Esophagus squamous epithelium (tissue), 5 donors: ENCODE measurements at regions not wholly inside any gene's neighbourhood (a gene's known extent, or its start where the extent isn't known, plus 50 kb on each side); places are given as distances from the start of the nearest gene placed in this dataset.

Experiments used
- DNase-seq: peaks from one replicate; lab custom pipeline; 2025; lab: John Stamatoyannopoulos, UW
- H3K27ac ChIP-seq, 4 donors: fragments of 200-600 bp; sonication (generic); one replicate each; pipeline ENCODE4 v1.5.1; 2016 to 2019; ENCODE audit warnings: mild to moderate bottlenecking in 1 of 4
- H3K27me3 ChIP-seq, 4 donors: fragments of 200-600 bp; sonication (generic); 1 replicate in 3 of 4; 2 replicates in 1 of 4; pipeline versions ENCODE4 v1.5.1 to v1.6.0; 2017 to 2021; ENCODE audit warnings: antibody characterized with exemption in 1 of 4
- H3K36me3 ChIP-seq, 3 donors: fragments of 200-600 bp; sonication (generic); one replicate each; pipeline ENCODE4 v1.5.1; 2016 to 2019
- H3K4me1 ChIP-seq, 3 donors: fragments of 200-600 bp; sonication (generic); one replicate each; pipeline ENCODE4 v1.5.1; 2017 to 2019
- H3K4me3 ChIP-seq, 4 donors: fragments of 200-600 bp; sonication (generic); 1 replicate in 3 of 4; 2 replicates in 1 of 4; pipeline ENCODE4 v1.5.1; 2016 to 2019; ENCODE audit warnings: mild to moderate bottlenecking in 2 of 4, moderate library complexity in 1 of 4
- H3K9me3 ChIP-seq, 3 donors: fragments of 200-600 bp; sonication (generic); one replicate each; pipeline ENCODE4 v1.5.1; 2016 to 2019
- POLR2A ChIP-seq, 4 donors: fragments of 450-650 bp; IDR thresholded peaks; one replicate each; pipeline ENCODE4 v1.6.1; 2017; ENCODE audit warnings: antibody characterized with exemption in 4 of 4, mild to moderate bottlenecking in 4 of 4, moderate library complexity in 3 of 4
- WGBS, 2 donors: methylation state at CpG; one replicate each; pipeline ENCODE4 v1.1.5; 2018; 5-methylcytosine and 5-hydroxymethylcytosine counted together
- intact Hi-C: fragments of 100-400 bp; cut with DNase I; formaldehyde crosslinking; loops from one replicate; pipeline ENCODE4 v1.15.0; 2022
- TF ChIP-seq, protein P1 (sequence below), 6 experiments: fragments of 450-650 bp in 4 of 6; fragments of 200-600 bp in 2 of 6; sonication (generic) in 2 of 6; IDR thresholded peaks; one replicate each; pipeline ENCODE4 v1.5.1; 2016 to 2019; ENCODE audit warnings: antibody characterized with exemption in 6 of 6, mild to moderate bottlenecking in 4 of 6, moderate library complexity in 4 of 6
- donor health status: DM: yes; HTN: yes; CAD: no.

DNA sequence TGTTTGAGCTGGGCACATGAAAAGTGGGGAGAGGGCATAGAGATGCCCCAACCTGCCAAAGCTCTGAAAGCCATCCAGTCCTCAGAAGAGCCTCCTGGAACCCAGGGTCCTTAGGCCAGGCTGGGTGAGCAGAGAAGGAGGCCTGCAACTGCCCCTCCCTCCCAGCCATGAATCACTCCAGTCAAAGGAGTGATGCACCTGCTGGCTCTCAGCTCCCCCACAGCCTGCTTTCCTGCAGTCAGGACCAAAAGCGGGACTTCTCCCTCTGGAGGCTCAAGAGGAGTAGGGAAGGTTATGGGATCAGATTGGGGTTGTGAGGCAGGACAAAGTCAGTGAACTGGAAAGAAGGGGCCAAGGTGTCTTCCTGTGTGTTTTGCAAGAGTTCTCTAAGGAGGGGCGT is 145.6 kb downstream of the TMEM132E start:
- Histone ChIP-seq H3K36me3 (no peaks in the 10 kb centered on the region), H3K4me3 (no peak overlapping the region), H3K27ac (no peak overlapping the region), H3K27me3 (peaks cover 0 to 36% (median 0%) of the 10 kb centered on the region in 4 donors), H3K4me1 (no peaks in the 10 kb centered on the region), H3K9me3 (no peaks in the 10 kb centered on the region)
- DNase-seq, result no peak
- no peak for TF ChIP-seq POLR2A (IDR thresholded peaks at IDR 0.05)
- TF ChIP-seq, protein P1, sequence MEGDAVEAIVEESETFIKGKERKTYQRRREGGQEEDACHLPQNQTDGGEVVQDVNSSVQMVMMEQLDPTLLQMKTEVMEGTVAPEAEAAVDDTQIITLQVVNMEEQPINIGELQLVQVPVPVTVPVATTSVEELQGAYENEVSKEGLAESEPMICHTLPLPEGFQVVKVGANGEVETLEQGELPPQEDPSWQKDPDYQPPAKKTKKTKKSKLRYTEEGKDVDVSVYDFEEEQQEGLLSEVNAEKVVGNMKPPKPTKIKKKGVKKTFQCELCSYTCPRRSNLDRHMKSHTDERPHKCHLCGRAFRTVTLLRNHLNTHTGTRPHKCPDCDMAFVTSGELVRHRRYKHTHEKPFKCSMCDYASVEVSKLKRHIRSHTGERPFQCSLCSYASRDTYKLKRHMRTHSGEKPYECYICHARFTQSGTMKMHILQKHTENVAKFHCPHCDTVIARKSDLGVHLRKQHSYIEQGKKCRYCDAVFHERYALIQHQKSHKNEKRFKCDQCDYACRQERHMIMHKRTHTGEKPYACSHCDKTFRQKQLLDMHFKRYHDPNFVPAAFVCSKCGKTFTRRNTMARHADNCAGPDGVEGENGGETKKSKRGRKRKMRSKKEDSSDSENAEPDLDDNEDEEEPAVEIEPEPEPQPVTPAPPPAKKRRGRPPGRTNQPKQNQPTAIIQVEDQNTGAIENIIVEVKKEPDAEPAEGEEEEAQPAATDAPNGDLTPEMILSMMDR (IDR thresholded peaks at IDR 0.05), result no peak
- intact Hi-C loops, result no loop called here
- WGBS, 2 donors, result 71 to 80% methylated on average over 1 of the region's 2 CpGs

DNA sequence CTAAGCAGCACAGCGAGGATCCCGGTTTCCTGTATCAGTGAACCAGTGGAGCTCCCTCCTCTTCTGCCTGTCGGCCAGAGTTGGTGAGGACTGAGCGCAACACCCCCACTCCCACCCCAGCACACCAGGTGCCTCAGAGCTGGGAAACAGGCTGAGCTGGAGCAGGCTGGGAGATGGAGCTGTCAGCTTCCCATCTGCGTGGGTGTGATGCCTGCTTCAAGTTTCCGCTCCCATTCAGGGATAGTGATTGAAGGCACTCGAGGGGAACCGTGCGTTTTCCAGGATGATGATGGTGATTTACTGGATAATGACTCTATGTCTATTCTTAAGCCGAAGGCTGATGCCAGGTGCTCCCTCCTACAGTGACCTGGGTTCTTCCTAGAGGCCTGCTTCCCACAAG is 144.5 kb downstream of the TMEM132E start:
- WGBS, 2 donors, result 52 to 100% methylated on average over 2 to 3 of the region's 10 CpGs
- Histone ChIP-seq H3K4me3 (no peak overlapping the region), H3K27ac (no peak overlapping the region), H3K9me3 (no peaks in the 10 kb centered on the region), H3K27me3 (peaks cover 0 to 40% (median 0%) of the 10 kb centered on the region in 4 donors), H3K36me3 (no peaks in the 10 kb centered on the region), H3K4me1 (no peaks in the 10 kb centered on the region)
- DNase-seq, result no peak
- intact Hi-C loops, result no loop called here
- TF ChIP-seq POLR2A (IDR thresholded peaks at IDR 0.05), result no peak
- TF ChIP-seq, protein P1 (IDR thresholded peaks at IDR 0.05), result no peak

DNA sequence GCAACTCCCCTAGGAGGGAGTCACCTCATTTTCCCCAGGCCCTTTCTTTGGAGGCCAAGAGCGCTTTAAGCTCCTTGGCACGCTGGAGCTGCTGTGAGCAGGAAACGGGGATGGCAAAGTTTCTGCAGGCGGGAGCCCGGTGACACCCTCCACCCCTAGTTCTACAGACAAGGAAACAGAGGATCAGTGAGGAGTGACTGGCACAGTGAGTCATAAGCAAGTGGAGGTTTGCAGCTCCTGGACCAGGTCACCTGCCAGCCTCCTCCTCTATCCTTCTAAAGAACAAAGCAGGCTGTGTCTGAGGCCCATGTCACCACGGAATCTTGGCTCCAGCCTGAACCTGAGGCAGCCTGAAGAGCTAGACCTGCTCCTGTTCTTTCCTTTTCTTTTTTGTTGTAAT is 141.9 kb downstream of the TMEM132E start:
- WGBS, 2 donors, result 41 to 49% methylated on average over 4 of the region's 6 CpGs
- no peak for DNase-seq

DNA sequence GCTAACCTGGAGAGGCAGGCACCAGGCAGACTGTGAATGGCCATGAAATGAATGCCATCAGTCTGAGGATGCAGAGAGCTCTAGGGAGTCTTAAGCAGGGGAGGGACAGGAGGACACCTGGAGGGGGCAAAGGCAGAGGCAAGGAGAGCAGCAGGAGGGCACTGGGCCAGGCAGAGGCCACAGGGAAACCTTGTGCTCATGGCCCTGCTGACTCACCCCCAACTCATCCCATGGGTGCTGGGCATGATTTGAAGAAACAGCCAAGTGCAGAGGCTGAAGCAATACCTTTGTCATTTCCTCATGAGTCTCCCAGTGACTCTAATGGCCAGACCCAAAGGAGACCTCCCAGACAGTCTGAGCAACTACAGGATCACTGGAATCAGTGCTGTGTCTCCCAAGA is 141.4 kb downstream of the TMEM132E start:
- intact Hi-C loops, result no loop called here
- H3K9me3 ChIP-seq, result no peaks in the 10 kb centered on the region
- DNase-seq, result no peak
- no peaks in the 10 kb centered on the region for H3K36me3 ChIP-seq
- no peak for TF ChIP-seq POLR2A (IDR thresholded peaks at IDR 0.05)
- TF ChIP-seq, protein P1 (IDR thresholded peaks at IDR 0.05), result no peak
- H3K4me1 ChIP-seq, result no peaks in the 10 kb centered on the region
- H3K4me3 ChIP-seq, result no peak overlapping the region
- no peak overlapping the region for H3K27ac ChIP-seq
- H3K27me3 ChIP-seq, result peaks cover 0 to 28% (median 0%) of the 10 kb centered on the region in 4 donors

More for the DNA sequence above, 141.9 kb downstream of the TMEM132E start:
- intact Hi-C loops, result no loop called here
- Histone ChIP-seq H3K27me3 (peaks cover 0 to 28% (median 0%) of the 10 kb centered on the region in 4 donors), H3K4me3 (no peak overlapping the region), H3K27ac (no peak overlapping the region), H3K4me1 (no peaks in the 10 kb centered on the region), H3K9me3 (no peaks in the 10 kb centered on the region), H3K36me3 (no peaks in the 10 kb centered on the region)
- no peak for TF ChIP-seq POLR2A (IDR thresholded peaks at IDR 0.05)
- TF ChIP-seq, protein P1 (IDR thresholded peaks at IDR 0.05), result no peak

DNA sequence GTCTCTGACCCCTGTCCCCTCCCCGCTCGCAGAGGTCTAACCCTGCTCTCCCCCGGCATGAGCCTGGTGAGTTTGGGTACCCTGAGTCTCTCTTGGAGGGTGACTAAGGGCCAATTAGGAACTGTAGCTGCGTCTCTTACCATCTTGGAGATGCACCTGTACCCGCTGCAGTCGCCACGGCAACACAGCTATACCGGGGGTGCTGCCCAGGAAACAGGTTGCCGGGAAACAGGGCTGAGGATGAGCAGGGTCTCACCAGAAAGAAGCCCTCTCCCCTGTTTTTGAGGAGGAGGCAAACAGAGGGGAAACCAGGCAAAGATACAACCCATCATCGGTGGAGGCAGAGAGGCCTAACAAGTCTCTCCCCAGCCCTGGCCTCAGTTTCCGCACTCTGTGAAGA is 140.2 kb downstream of the TMEM132E start:
- no peak overlapping the region for H3K27ac ChIP-seq
- no peaks in the 10 kb centered on the region for H3K9me3 ChIP-seq
- DNase-seq, result no peak
- TF ChIP-seq POLR2A (IDR thresholded peaks at IDR 0.05), result no peak
- TF ChIP-seq, protein P1 (IDR thresholded peaks at IDR 0.05), result no peak
- H3K36me3 ChIP-seq, result no peaks in the 10 kb centered on the region
- no peak overlapping the region for H3K4me3 ChIP-seq
- no peaks in the 10 kb centered on the region for H3K4me1 ChIP-seq
- peaks cover 0 to 38% (median 0%) of the 10 kb centered on the region in 4 donors for H3K27me3 ChIP-seq
- 79 to 88% methylated on average over 4 to 9 of the region's 11 CpGs for WGBS, 2 donors
- intact Hi-C loops, result no loop called here
